B cell (primary cell): ENCODE measurements at regions not wholly inside any gene's neighbourhood (a gene's known extent, or its start where the extent isn't known, plus 50 kb on each side); places are given as distances from the start of the nearest gene placed in this dataset.

ENCODE experiments used
- ATAC-seq: fragments of 200-7000 bp; cut with Tn5 transposase; one replicate; pipeline ENCODE4 v1.10.0; 2021; ENCODE audit warnings: low read depth, mild to moderate bottlenecking, moderate number of reproducible peaks, moderate library complexity
- CTCF ChIA-PET: fragments of 350-600 bp; sonication (Branson Sonifier 250); formaldehyde crosslinking; loops from one replicate; lab custom pipeline; 2021; ENCODE audit warnings: antibody characterized with exemption, inconsistent platforms; lab: Charles Lee
- POLR2A ChIA-PET: fragments of 350-600 bp; sonication (Branson Sonifier 250); formaldehyde crosslinking; loops from one replicate; lab custom pipeline; 2021; ENCODE audit warnings: antibody characterized with exemption; lab: Charles Lee
- DNase-seq: peaks from one replicate; pipeline ENCODE4 v3.0.0; 2013
- H2AFZ ChIP-seq: 2 replicates; pipeline ENCODE4 v1.6.1; 2012; ENCODE audit warnings: mild to moderate bottlenecking, low read depth, low read length; ENCODE audit not compliant: insufficient read depth, poor library complexity, severe bottlenecking
- H3K27ac ChIP-seq, 2 donors: 1 replicate in 1 of 2; 2 replicates in 1 of 2; pipeline ENCODE4 v1.5.1; 2012 to 2013; ENCODE audit warnings: low read length in 2 of 2, mild to moderate bottlenecking in 2 of 2, moderate library complexity in 1 of 2
- H3K27me3 ChIP-seq, 4 experiments: fragments of 200-600 bp in 1 of 4; sonication (generic) in 1 of 4; replicated peaks in 1 of 4; 1 replicate in 2 of 4; 2 replicates in 2 of 4; pipeline versions ENCODE4 v1.6.1 to v1.7.0; 2013 to 2016; ENCODE audit warnings: low read length in 3 of 4, mild to moderate bottlenecking in 2 of 4, mixed read lengths in 1 of 4, moderate library complexity in 1 of 4; ENCODE audit not compliant: insufficient read depth in 4 of 4, control insufficient read depth in 3 of 4; ENCODE audit errors: control extremely low read depth in 1 of 4
- H3K36me3 ChIP-seq, 2 experiments: replicated peaks in 1 of 2; 1 replicate in 1 of 2; 2 replicates in 1 of 2; pipeline versions ENCODE4 v1.6.1 to v1.7.1; 2013; ENCODE audit warnings: low read length in 1 of 2; ENCODE audit not compliant: insufficient read depth in 2 of 2, control insufficient read depth in 1 of 2; ENCODE audit errors: control extremely low read depth in 1 of 2, extremely low read depth in 1 of 2
- H3K4me1 ChIP-seq, 2 donors: fragments of 200-600 bp in 1 of 2; sonication (generic) in 1 of 2; 1 replicate in 1 of 2; 2 replicates in 1 of 2; pipeline versions ENCODE4 v1.5.1 to v1.6.1; 2013 to 2017; ENCODE audit warnings: low read length in 2 of 2; ENCODE audit not compliant: control insufficient read depth in 2 of 2, insufficient read depth in 2 of 2
- H3K4me2 ChIP-seq: replicated peaks from 2 replicates; pipeline ENCODE3; 2012; ENCODE audit warnings: mild to moderate bottlenecking, low read depth, low read length; ENCODE audit not compliant: poor library complexity, severe bottlenecking
- H3K4me3 ChIP-seq, 5 experiments: fragments of 200-600 bp in 1 of 5; sonication (generic) in 1 of 5; 1 replicate in 3 of 5; 2 replicates in 2 of 5; pipeline versions ENCODE4 v1.5.1 to v1.7.0; 2011 to 2016; ENCODE audit warnings: low read length in 4 of 5, mild to moderate bottlenecking in 4 of 5, low read depth in 2 of 5, control low read depth in 1 of 5, moderate library complexity in 1 of 5; ENCODE audit not compliant: insufficient read depth in 1 of 5; ENCODE audit errors: control extremely low read depth in 1 of 5, extremely low read depth in 1 of 5
- H3K79me2 ChIP-seq: fragments of 200-600 bp; sonication (generic); one replicate; pipeline ENCODE4 v1.6.0; 2016; ENCODE audit warnings: low read length; ENCODE audit not compliant: control insufficient read depth, insufficient read depth
- H3K9ac ChIP-seq: fragments of 200-600 bp; sonication (generic); 2 replicates; pipeline ENCODE4 v1.6.1; 2017; ENCODE audit warnings: mild to moderate bottlenecking, low read length, moderate library complexity
- H3K9me3 ChIP-seq, 3 donors: one replicate each; pipeline versions ENCODE4 v1.6.1 to v1.7.1; 2013; ENCODE audit warnings: low read length in 2 of 3; ENCODE audit not compliant: control insufficient read depth in 2 of 3, insufficient read depth in 1 of 3; ENCODE audit errors: control extremely low read depth in 1 of 3
- H4K20me1 ChIP-seq: 2 replicates; pipeline ENCODE4 v1.6.0; 2012; ENCODE audit warnings: mild to moderate bottlenecking, low read length; ENCODE audit not compliant: insufficient read depth, control insufficient read depth, poor library complexity, severe bottlenecking
- H3K27ac Mint-ChIP-seq: one replicate; pipeline ENCODE4 v1.8.0; 2021; ENCODE audit warnings: mixed read lengths
- H3K27me3 Mint-ChIP-seq: one replicate; pipeline ENCODE4 v1.8.0; 2021; ENCODE audit warnings: mixed read lengths
- H3K4me1 Mint-ChIP-seq: one replicate; pipeline ENCODE4 v1.8.0; 2021; ENCODE audit warnings: mixed read lengths
- H3K4me3 Mint-ChIP-seq: one replicate; pipeline ENCODE4 v1.8.0; 2021; ENCODE audit warnings: mixed read lengths
- H3K9me3 Mint-ChIP-seq: one replicate; pipeline ENCODE4 v1.8.0; 2022; ENCODE audit warnings: mixed read lengths; ENCODE audit not compliant: insufficient read depth
- EZH2 ChIP-seq: IDR thresholded peaks from 2 replicates; pipeline ENCODE4 v1.6.1; 2012; ENCODE audit warnings: borderline replicate concordance, low read depth, mild to moderate bottlenecking, moderate library complexity, low read length; ENCODE audit not compliant: insufficient read depth, poor library complexity, severe bottlenecking
- WGBS: methylation state at CpG from one replicate; pipeline ENCODE4 v1.1.5; 2013; ENCODE audit warnings: missing lambda C conversion rate; ENCODE audit not compliant: insufficient coverage; 5-methylcytosine and 5-hydroxymethylcytosine counted together
- intact Hi-C: fragments of 100-400 bp; cut with micrococcal nuclease; formaldehyde crosslinking; loops from one replicate; pipeline ENCODE4 v1.10.0; 2022
- TF ChIP-seq, protein P1 (sequence below): fragments of 200-600 bp; IDR thresholded peaks from one replicate; pipeline ENCODE4 v1.8.0; 2022; ENCODE audit warnings: antibody characterized with exemption, mild to moderate bottlenecking

DNA sequence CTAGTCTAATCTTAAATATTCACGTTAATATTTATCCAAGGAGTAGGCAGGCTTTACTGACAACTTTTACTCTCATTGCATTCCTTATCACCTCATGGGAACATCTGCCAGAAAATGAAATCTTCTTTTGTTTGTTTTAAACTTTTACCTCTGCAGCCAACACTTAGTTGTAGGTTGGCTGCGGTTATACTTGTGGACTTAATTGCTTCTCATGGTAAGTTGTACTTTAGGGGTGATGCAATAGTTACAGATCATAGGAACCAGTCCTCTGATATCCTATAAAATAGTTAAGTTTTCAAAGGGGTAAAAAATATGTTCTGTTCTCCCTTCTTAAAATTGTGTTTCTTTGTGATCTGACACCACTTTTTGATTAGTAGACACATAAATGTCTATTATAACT, 321.9 kb downstream of the ZPLD1 start:
- no peak overlapping the region for H3K4me3 ChIP-seq
- no peaks in the 10 kb centered on the region for H3K4me1 Mint-ChIP-seq
- H3K36me3 ChIP-seq: no peaks in the 10 kb centered on the region
- no peaks in the 10 kb centered on the region for H4K20me1 ChIP-seq
- H2AFZ ChIP-seq: no peak overlapping the region
- H3K4me2 ChIP-seq: no peak overlapping the region
- WGBS: no CpG with 5 or more reads among the region's 2 CpGs
- no peaks in the 10 kb centered on the region for H3K4me1 ChIP-seq
- DNase-seq: no peak
- H3K27ac ChIP-seq: no peak overlapping the region
- no peak for TF ChIP-seq EZH2
- TF ChIP-seq, protein P1, sequence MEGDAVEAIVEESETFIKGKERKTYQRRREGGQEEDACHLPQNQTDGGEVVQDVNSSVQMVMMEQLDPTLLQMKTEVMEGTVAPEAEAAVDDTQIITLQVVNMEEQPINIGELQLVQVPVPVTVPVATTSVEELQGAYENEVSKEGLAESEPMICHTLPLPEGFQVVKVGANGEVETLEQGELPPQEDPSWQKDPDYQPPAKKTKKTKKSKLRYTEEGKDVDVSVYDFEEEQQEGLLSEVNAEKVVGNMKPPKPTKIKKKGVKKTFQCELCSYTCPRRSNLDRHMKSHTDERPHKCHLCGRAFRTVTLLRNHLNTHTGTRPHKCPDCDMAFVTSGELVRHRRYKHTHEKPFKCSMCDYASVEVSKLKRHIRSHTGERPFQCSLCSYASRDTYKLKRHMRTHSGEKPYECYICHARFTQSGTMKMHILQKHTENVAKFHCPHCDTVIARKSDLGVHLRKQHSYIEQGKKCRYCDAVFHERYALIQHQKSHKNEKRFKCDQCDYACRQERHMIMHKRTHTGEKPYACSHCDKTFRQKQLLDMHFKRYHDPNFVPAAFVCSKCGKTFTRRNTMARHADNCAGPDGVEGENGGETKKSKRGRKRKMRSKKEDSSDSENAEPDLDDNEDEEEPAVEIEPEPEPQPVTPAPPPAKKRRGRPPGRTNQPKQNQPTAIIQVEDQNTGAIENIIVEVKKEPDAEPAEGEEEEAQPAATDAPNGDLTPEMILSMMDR: no peak
- H3K27ac Mint-ChIP-seq: no peak overlapping the region
- H3K27me3 ChIP-seq: no peaks in the 10 kb centered on the region
- H3K9me3 ChIP-seq: no peaks in the 10 kb centered on the region
- H3K4me3 Mint-ChIP-seq: no peak overlapping the region
- no peaks in the 10 kb centered on the region for H3K27me3 Mint-ChIP-seq
- intact Hi-C loops: no loop called here
- ChIA-PET CTCF (interaction anchor here (1.1 kb wide), 1 partner anchor 83 kb away, joined by 3 read pairs; no protein-coding TSS in a partner anchor), POLR2A (no interaction called here)
- H3K79me2 ChIP-seq: no peaks in the 10 kb centered on the region
- H3K9ac ChIP-seq: no peak overlapping the region
- H3K9me3 Mint-ChIP-seq: no peaks in the 10 kb centered on the region
- ATAC-seq: no peak

DNA sequence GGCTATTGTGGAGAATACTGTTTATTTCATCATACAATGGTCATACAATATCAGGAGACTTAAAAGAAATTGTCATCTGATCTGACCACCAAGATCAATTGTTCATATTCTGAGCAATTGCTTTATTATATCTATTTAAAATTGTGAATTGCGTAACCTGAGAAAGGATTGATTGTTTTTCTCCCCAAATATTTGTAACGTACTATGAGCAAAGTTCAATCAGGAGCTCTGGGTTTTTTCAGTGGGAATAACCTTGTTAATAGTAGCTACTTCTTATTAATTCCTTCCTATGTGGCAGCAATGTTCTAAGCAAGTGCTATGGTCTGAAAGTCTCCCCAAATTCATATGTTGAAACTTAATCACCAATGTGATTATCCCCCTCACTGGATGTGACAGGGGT, 323.1 kb downstream of the ZPLD1 start:
- Mint-ChIP-seq H3K27me3 (no peaks in the 10 kb centered on the region), H3K4me3 (no peak overlapping the region), H3K4me1 (no peaks in the 10 kb centered on the region), H3K9me3 (no peaks in the 10 kb centered on the region), H3K27ac (no peak overlapping the region)
- H4K20me1 ChIP-seq: no peaks in the 10 kb centered on the region
- H3K27ac ChIP-seq: no peak overlapping the region
- ATAC-seq: no peak
- H3K9ac ChIP-seq: no peak overlapping the region
- no peaks in the 10 kb centered on the region for H3K36me3 ChIP-seq
- no peaks in the 10 kb centered on the region for H3K4me1 ChIP-seq
- POLR2A ChIA-PET: no interaction called here
- CTCF ChIA-PET: interaction anchor here (1.1 kb wide), 1 partner anchor 85 kb away, joined by 3 read pairs; no protein-coding TSS in a partner anchor
- H3K9me3 ChIP-seq: no peaks in the 10 kb centered on the region
- no peak overlapping the region for H3K4me3 ChIP-seq
- no peak overlapping the region for H3K4me2 ChIP-seq
- WGBS: no CpG with 5 or more reads among the region's 2 CpGs
- no peak overlapping the region for H2AFZ ChIP-seq
- no peak for TF ChIP-seq EZH2
- TF ChIP-seq, protein P1: no peak
- no peak for DNase-seq
- H3K27me3 ChIP-seq: no peaks in the 10 kb centered on the region
- no peaks in the 10 kb centered on the region for H3K79me2 ChIP-seq
- intact Hi-C loops: no loop called here
